ENCODE measurements at regions not wholly inside any gene's neighbourhood (a gene's known extent, or its start where the extent isn't known, plus 50 kb on each side); places are given as distances from the start of the nearest gene placed in this dataset.

DNA sequence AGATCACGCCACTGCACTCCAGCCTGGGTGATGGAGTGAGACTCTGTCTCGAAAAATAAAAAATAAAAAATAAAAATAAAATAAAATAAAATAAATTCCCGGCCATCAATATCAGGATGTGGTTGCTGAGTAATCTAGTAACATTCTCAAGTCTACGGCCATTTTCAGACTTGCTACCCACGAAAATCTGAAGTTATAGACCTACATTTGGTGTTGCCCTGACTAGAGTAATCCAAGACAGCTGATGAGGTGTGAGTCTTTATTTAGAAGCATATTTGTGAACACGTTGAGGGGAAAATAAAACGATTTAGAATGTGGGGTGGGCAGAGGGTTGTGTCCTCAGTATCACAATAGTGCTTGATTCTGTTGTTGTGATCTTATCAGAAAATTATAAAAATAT lies 130.2 kb upstream of the MID1 start:
- Histone ChIP-seq H3K9me3 (ENCODE audit: low read length) (no peaks in the 10 kb centered on the region), H3K36me3 (ENCODE audit: insufficient read depth, low read length) (no peaks in the 10 kb centered on the region), H2AFZ (ENCODE audit: low read depth, low read length) (no peak overlapping the region), H3K79me2 (replicated peaks; ENCODE audit: insufficient read depth, low read length) (no peaks in the 10 kb centered on the region), H3K9me2 (ENCODE audit: insufficient read depth, low read length) (no peaks in the 10 kb centered on the region), H3K4me2 (ENCODE audit: low read length) (no peak overlapping the region), H3K4me3 (ENCODE audit: low read length) (no peak overlapping the region), H3K27me3 (ENCODE audit: insufficient read depth, low read depth, low read length) (no peaks in the 10 kb centered on the region), H3K27ac (ENCODE audit: low read length) (no peak overlapping the region), H3F3A (ENCODE audit: insufficient read depth, low read length, poor library complexity, severe bottlenecking) (no peaks in the 10 kb centered on the region), H4K20me1 (ENCODE audit: insufficient read depth) (no peaks in the 10 kb centered on the region), H3K9ac (ENCODE audit: low read length) (no peak overlapping the region)
- TF ChIP-seq MXI1 (conservative IDR thresholded peaks at IDR 0.05; ENCODE audit: poor library complexity, severe bottlenecking), result no peak
- TF ChIP-seq, protein P1, sequence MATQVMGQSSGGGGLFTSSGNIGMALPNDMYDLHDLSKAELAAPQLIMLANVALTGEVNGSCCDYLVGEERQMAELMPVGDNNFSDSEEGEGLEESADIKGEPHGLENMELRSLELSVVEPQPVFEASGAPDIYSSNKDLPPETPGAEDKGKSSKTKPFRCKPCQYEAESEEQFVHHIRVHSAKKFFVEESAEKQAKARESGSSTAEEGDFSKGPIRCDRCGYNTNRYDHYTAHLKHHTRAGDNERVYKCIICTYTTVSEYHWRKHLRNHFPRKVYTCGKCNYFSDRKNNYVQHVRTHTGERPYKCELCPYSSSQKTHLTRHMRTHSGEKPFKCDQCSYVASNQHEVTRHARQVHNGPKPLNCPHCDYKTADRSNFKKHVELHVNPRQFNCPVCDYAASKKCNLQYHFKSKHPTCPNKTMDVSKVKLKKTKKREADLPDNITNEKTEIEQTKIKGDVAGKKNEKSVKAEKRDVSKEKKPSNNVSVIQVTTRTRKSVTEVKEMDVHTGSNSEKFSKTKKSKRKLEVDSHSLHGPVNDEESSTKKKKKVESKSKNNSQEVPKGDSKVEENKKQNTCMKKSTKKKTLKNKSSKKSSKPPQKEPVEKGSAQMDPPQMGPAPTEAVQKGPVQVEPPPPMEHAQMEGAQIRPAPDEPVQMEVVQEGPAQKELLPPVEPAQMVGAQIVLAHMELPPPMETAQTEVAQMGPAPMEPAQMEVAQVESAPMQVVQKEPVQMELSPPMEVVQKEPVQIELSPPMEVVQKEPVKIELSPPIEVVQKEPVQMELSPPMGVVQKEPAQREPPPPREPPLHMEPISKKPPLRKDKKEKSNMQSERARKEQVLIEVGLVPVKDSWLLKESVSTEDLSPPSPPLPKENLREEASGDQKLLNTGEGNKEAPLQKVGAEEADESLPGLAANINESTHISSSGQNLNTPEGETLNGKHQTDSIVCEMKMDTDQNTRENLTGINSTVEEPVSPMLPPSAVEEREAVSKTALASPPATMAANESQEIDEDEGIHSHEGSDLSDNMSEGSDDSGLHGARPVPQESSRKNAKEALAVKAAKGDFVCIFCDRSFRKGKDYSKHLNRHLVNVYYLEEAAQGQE (IDR thresholded peaks at IDR 0.05; ENCODE audit: borderline replicate concordance), result no peak
- no peak for TF ChIP-seq EP300 (conservative IDR thresholded peaks at IDR 0.05; ENCODE audit: poor library complexity, severe bottlenecking)
- no peak for TF ChIP-seq EZH2 (IDR thresholded peaks at IDR 0.05; ENCODE audit: borderline replicate concordance, insufficient read depth, low read length, poor library complexity, severe bottlenecking)
- TF ChIP-seq POLR2AphosphoS5 (IDR thresholded peaks at IDR 0.05), result no peak
- TF ChIP-seq, protein P2, sequence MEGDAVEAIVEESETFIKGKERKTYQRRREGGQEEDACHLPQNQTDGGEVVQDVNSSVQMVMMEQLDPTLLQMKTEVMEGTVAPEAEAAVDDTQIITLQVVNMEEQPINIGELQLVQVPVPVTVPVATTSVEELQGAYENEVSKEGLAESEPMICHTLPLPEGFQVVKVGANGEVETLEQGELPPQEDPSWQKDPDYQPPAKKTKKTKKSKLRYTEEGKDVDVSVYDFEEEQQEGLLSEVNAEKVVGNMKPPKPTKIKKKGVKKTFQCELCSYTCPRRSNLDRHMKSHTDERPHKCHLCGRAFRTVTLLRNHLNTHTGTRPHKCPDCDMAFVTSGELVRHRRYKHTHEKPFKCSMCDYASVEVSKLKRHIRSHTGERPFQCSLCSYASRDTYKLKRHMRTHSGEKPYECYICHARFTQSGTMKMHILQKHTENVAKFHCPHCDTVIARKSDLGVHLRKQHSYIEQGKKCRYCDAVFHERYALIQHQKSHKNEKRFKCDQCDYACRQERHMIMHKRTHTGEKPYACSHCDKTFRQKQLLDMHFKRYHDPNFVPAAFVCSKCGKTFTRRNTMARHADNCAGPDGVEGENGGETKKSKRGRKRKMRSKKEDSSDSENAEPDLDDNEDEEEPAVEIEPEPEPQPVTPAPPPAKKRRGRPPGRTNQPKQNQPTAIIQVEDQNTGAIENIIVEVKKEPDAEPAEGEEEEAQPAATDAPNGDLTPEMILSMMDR (IDR thresholded peaks at IDR 0.05; ENCODE audit: poor library complexity, severe bottlenecking), result no peak
- TF ChIP-seq SMC3 (conservative IDR thresholded peaks at IDR 0.05; ENCODE audit: poor library complexity), result no peak
- TF ChIP-seq TAF1 (IDR thresholded peaks at IDR 0.05; ENCODE audit: low read depth), result no peak
- TF ChIP-seq RAD21 (conservative IDR thresholded peaks at IDR 0.05), result no peak

DNA sequence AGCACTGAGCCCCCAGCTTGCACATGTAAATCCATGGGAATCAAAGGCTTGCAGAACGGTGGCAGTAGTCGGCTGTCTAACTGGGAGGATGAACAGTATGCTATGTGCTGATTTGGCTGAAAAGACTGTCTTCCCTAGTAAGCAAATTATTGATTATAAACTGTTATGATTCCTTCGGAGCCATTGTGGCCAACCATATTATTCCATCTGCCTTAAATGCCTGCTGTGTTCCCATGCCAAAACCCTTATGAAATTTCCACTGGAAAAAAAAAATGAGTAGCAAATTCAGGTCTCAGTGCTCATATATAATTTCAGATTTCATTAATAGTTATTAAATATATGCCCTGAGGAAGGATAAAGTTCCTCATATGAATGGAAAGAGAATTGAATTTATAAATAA lies 132.7 kb upstream of the MID1 start:
- Histone ChIP-seq H3K4me2 (ENCODE audit: low read length) (no peak overlapping the region), H3K4me3 (ENCODE audit: low read length) (no peak overlapping the region), H3K36me3 (ENCODE audit: insufficient read depth, low read length) (no peaks in the 10 kb centered on the region), H3K9me2 (ENCODE audit: insufficient read depth, low read length) (no peaks in the 10 kb centered on the region), H3K9me3 (ENCODE audit: low read length) (no peaks in the 10 kb centered on the region), H3K9ac (ENCODE audit: low read length) (no peak overlapping the region), H3F3A (ENCODE audit: insufficient read depth, low read length, poor library complexity, severe bottlenecking) (no peaks in the 10 kb centered on the region), H3K79me2 (replicated peaks; ENCODE audit: insufficient read depth, low read length) (no peaks in the 10 kb centered on the region), H4K20me1 (ENCODE audit: insufficient read depth) (no peaks in the 10 kb centered on the region), H3K27ac (ENCODE audit: low read length) (no peak overlapping the region), H2AFZ (ENCODE audit: low read depth, low read length) (no peak overlapping the region), H3K27me3 (ENCODE audit: insufficient read depth, low read depth, low read length) (no peaks in the 10 kb centered on the region)
- TF ChIP-seq SMC3 (conservative IDR thresholded peaks at IDR 0.05; ENCODE audit: poor library complexity), result no peak
- TF ChIP-seq, protein P2 (IDR thresholded peaks at IDR 0.05; ENCODE audit: poor library complexity, severe bottlenecking), result no peak
- TF ChIP-seq, protein P1 (IDR thresholded peaks at IDR 0.05; ENCODE audit: borderline replicate concordance), result no peak

Data from neural cell (in vitro differentiated cells).